LNCaP clone FGC (cell line): ENCODE measurements at regions not wholly inside any gene's neighbourhood (a gene's known extent, or its start where the extent isn't known, plus 50 kb on each side); places are given as distances from the start of the nearest gene placed in this dataset.
"Not testable (repeated sequence)": the region's sequence is repeated elsewhere in the genome, so short reads cannot be mapped to it uniquely, and the experiment has no call there.

Experiments used
- DNase-seq: peaks from one replicate; pipeline ENCODE4 v3.0.0-alpha.2; 2011; ENCODE audit warnings: low read depth
- H3K4me3 ChIP-seq: 2 replicates; pipeline ENCODE4 v1.5.1; 2011; ENCODE audit warnings: mild to moderate bottlenecking, low read depth, low read length, control low read depth
- CTCF ChIP-seq: IDR thresholded peaks from 2 replicates; pipeline ENCODE4 v1.5.1; 2012; ENCODE audit warnings: mild to moderate bottlenecking; ENCODE audit not compliant: control insufficient read depth, insufficient read depth; ENCODE audit errors: extremely low read depth

- not testable (repeated sequence) for DNase-seq
Observed at GRCh38 chr13:86253497-86253896, 454.3 kb upstream of the SLITRK6 start.

GRCh38 chr13:86255820-86256219 is 456.6 kb upstream of the SLITRK6 start:
- not testable (repeated sequence) for H3K4me3 ChIP-seq, DNase-seq

More at GRCh38 chr13:86253497-86253896, 454.3 kb upstream of the SLITRK6 start:
- H3K4me3 ChIP-seq: not testable (repeated sequence)

GRCh38 chr13:86269511-86269910 is 470.3 kb upstream of the SLITRK6 start:
- no peak for TF ChIP-seq CTCF
- no peak overlapping the region for H3K4me3 ChIP-seq
- no peak for DNase-seq

- TF ChIP-seq CTCF: no peak
- DNase-seq: no peak
Observed at GRCh38 chr13:86282442-86282841, 483.2 kb upstream of the SLITRK6 start.

GRCh38 chr13:86283031-86283430 is 483.8 kb upstream of the SLITRK6 start:
- no peak for TF ChIP-seq CTCF
- DNase-seq: no peak
- no peak overlapping the region for H3K4me3 ChIP-seq

More at GRCh38 chr13:86282442-86282841, 483.2 kb upstream of the SLITRK6 start:
- H3K4me3 ChIP-seq: no peak overlapping the region

GRCh38 chr13:86298725-86299124 is 499.5 kb upstream of the SLITRK6 start:
- DNase-seq: no peak
- no peak for TF ChIP-seq CTCF
- H3K4me3 ChIP-seq: no peak overlapping the region

DNA sequence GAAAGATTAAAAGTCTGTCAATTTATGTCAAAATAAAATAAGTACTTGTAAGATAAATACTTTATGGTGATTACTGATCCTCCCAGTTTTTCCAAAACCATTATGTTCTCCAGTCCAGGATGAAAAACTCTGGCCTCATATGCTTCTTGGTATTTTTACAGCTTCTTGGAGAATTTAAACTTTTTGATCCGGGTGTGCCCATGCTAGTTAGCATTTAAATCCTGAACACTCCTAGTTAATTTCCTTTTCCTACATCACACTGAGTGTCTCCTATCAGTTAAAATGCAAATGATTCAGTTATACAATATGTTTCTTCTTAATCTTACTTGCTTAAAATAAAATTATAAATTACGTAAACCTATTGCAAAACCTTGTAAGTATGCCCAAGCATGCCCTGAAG is 499.9 kb upstream of the SLITRK6 start:
- H3K4me3 ChIP-seq: no peak overlapping the region
- no peak for DNase-seq
- TF ChIP-seq CTCF: no peak

DNA sequence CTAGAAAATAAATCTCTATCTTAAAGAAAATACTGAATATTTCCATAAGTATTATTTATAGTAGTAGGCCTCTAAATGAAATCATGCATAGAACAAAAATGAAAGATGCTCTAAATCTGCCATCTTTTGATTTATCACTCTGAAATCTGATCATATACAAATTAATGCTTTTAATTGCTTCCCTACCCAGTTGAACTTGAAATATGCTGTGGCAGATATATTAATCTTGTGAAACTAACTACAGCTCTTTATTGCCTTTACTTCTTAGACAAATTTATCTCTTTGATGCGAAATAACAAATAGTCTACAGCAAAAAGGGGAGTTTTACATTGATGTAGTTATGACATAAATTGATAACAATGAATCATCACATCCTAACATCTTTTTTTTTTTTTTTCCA is 510.7 kb upstream of the SLITRK6 start:
- no peak overlapping the region for H3K4me3 ChIP-seq
- TF ChIP-seq CTCF: no peak
- DNase-seq: no peak
